ENCODE measurements at regions not wholly inside any gene's neighbourhood (a gene's known extent, or its start where the extent isn't known, plus 50 kb on each side); places are given as distances from the start of the nearest gene placed in this dataset.

DNA sequence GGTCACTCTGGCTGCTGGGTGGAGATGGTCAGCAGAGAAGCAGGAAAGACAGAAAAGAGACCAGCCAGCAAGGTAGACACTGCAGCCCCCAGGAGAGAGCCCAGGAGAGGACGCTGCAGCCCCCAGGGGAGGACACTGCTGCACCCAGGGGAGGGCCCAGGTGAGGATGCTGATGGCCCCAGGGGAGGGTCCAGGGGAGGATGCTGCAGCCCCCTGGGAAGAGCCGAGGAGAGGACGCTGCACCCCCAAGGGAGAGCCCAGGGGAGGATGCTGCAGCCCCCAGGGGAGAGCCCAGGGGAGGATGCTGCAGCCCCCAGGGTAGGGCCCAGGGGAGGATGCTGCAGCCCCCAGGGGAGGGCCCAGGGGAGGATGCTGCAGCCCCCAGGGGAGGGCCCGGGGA lies 196.7 kb upstream of the NSMCE3 start (continued):
- TF ChIP-seq, protein P1, sequence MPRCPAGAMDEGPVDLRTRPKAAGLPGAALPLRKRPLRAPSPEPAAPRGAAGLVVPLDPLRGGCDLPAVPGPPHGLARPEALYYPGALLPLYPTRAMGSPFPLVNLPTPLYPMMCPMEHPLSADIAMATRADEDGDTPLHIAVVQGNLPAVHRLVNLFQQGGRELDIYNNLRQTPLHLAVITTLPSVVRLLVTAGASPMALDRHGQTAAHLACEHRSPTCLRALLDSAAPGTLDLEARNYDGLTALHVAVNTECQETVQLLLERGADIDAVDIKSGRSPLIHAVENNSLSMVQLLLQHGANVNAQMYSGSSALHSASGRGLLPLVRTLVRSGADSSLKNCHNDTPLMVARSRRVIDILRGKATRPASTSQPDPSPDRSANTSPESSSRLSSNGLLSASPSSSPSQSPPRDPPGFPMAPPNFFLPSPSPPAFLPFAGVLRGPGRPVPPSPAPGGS (IDR thresholded peaks at IDR 0.05): no peak
- no peak for TF ChIP-seq TP53 (CRISPR knock-in tag; IDR thresholded peaks at IDR 0.05)
- no peak for TF ChIP-seq MYC (IDR thresholded peaks at IDR 0.05; ENCODE audit: borderline replicate concordance, low read length)
- no peak for TF ChIP-seq RARB (CRISPR knock-in tag; IDR thresholded peaks at IDR 0.05)

DNA sequence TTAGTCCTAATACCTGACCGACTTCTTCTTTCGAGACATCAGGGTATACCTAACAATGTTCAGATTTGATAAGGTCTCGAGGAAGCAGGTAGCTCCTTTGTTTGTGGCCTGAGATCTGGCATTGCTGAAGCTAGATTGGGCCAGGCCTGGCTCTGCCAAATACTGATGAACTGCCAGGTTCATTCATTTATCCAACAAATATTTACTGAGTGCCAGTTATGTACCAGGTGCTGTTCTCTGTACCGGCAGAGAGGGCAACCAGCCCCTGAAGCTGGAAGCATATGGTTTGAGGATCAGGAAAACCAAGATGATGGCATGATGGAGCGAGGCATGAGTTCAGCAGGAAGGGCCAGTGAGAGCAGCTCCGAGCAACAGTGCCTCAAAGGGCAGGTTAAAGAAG lies 196.2 kb upstream of the NSMCE3 start:
- no peak overlapping the region for H3K27ac ChIP-seq
- FAIRE-seq (no peak), ATAC-seq (no peak), DNase-seq (ENCODE audit: low read depth in 1 of 2, low spot score in 1 of 2) (no peak)
- H3K4me3 ChIP-seq: no peak overlapping the region
- WGBS (ENCODE audit: missing lambda C conversion rate): 56% methylated on average over 6 of the region's 6 CpGs
- H3K4me2 ChIP-seq: no peak overlapping the region
- no peaks in the 10 kb centered on the region for H3K9me3 ChIP-seq
- peaks cover 8% of the 10 kb centered on the region for H3K4me1 ChIP-seq
- no peak for TF ChIP-seq PHF8 (IDR thresholded peaks at IDR 0.05; ENCODE audit: borderline replicate concordance, low read depth)
- TF ChIP-seq HOXB5 (CRISPR knock-in tag; IDR thresholded peaks at IDR 0.05): no peak
- no peak for TF ChIP-seq SMC3 (IDR thresholded peaks at IDR 0.05)
- no peak for TF ChIP-seq ZSCAN20 (CRISPR knock-in tag; IDR thresholded peaks at IDR 0.05)
- TF ChIP-seq CBX2 (IDR thresholded peaks at IDR 0.05; ENCODE audit: borderline replicate concordance, low read depth): no peak
- TF ChIP-seq FOXS1 (CRISPR knock-in tag; IDR thresholded peaks at IDR 0.05): no peak
- TF ChIP-seq JUN (IDR thresholded peaks at IDR 0.05): no peak
- TF ChIP-seq, protein P2, sequence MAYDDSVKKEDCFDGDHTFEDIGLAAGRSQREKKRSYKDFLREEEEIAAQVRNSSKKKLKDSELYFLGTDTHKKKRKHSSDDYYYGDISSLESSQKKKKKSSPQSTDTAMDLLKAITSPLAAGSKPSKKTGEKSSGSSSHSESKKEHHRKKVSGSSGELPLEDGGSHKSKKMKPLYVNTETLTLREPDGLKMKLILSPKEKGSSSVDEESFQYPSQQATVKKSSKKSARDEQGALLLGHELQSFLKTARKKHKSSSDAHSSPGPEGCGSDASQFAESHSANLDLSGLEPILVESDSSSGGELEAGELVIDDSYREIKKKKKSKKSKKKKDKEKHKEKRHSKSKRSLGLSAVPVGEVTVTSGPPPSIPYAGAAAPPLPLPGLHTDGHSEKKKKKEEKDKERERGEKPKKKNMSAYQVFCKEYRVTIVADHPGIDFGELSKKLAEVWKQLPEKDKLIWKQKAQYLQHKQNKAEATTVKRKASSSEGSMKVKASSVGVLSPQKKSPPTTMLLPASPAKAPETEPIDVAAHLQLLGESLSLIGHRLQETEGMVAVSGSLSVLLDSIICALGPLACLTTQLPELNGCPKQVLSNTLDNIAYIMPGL (CRISPR knock-in tag; IDR thresholded peaks at IDR 0.05; ENCODE audit: borderline replicate concordance): no peak
- CTCF ChIA-PET: no interaction called here
- POLR2A ChIA-PET: no interaction called here

DNA sequence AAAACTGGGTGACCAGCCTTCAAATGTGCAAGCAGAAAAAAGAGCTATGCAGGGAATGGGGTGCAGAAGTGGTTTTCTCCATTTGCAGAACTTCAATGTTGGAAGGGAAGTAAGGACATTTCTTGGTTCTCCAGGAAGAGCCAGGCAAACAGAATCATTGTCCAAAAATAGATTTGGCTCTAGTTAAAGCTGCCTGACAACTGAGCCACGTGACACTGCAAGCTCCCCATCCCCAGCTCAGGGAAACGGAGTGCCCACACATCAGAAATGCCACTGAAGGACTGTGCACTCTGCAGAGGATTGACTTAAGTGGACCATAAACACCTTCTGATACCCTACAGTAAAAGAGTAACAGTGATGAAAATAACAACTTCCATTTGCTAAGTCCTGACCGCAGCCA lies 195.6 kb upstream of the NSMCE3 start:
- 40% methylated on average over 3 of the region's 3 CpGs for WGBS (ENCODE audit: missing lambda C conversion rate)

DNA sequence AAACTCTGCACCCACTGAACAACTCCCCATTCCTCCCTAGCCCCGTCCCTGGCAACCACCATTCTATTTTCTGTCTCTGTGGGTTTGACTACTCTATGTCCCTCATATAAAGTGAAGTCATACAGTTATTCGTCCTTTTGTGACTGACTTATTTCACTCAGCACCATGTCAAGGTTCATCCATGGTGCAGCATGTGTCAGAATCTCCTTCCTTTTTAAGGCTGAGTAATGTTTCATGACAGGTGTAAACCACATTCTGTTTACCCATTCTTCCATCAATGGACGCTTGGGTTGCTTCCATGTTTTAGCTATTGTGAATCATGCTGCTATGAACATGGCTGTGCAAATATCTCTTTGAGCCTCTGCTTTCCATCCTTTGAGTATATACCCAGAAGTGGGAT lies 192.3 kb upstream of the NSMCE3 start:
- Histone ChIP-seq H3K4me2 (no peak overlapping the region), H3K4me3 (no peak overlapping the region), H3K27ac (no peak overlapping the region), H3K9me3 (no peaks in the 10 kb centered on the region), H3K4me1 (no peaks in the 10 kb centered on the region)
- ATAC-seq: no peak
- TF ChIP-seq KDM5A (IDR thresholded peaks at IDR 0.05) (no peak), JUNB (IDR thresholded peaks at IDR 0.05) (no peak), CHD4 (IDR thresholded peaks at IDR 0.05; ENCODE audit: borderline replicate concordance) (no peak), RARB (CRISPR knock-in tag; IDR thresholded peaks at IDR 0.05) (no peak), SREBF2 (IDR thresholded peaks at IDR 0.05) (no peak), BHLHE40 (IDR thresholded peaks at IDR 0.05; ENCODE audit: low read depth, low read length) (no peak), SMC3 (IDR thresholded peaks at IDR 0.05) (no peak), RFX5 (IDR thresholded peaks at IDR 0.05) (no peak)
- TF ChIP-seq, protein P1 (IDR thresholded peaks at IDR 0.05): no peak
- ChIA-PET CTCF (interaction anchor here (1.2 kb wide), 1 partner anchor 11 kb away, joined by 4 read pairs; no protein-coding TSS in a partner anchor), POLR2A (no interaction called here)
- no peak for DNase-seq (ENCODE audit: low read depth in 1 of 2, low spot score in 1 of 2)
- no peak for FAIRE-seq
- 17% methylated on average over 3 of the region's 3 CpGs for WGBS (ENCODE audit: missing lambda C conversion rate)

More for the DNA sequence above, 195.6 kb upstream of the NSMCE3 start:
- Histone ChIP-seq H3K4me2 (no peak overlapping the region), H3K4me1 (peaks cover 2% of the 10 kb centered on the region; the same call in 2 of the 3 replicates), H3K9me3 (no peaks in the 10 kb centered on the region), H3K27ac (no peak overlapping the region), H3K4me3 (no peak overlapping the region)
- DNase-seq (ENCODE audit: low read depth in 1 of 2, low spot score in 1 of 2): no peak
- no peak for ATAC-seq
- FAIRE-seq: no peak
- no peak for TF ChIP-seq CBX8 (IDR thresholded peaks at IDR 0.05)
- ChIA-PET CTCF (interaction anchor here (1.1 kb wide), 1 partner anchor 10 kb away, joined by 3 read pairs; no protein-coding TSS in a partner anchor), POLR2A (no interaction called here)
